ENCODE measurements at regions not wholly inside any gene's neighbourhood (a gene's known extent, or its start where the extent isn't known, plus 50 kb on each side); places are given as distances from the start of the nearest gene placed in this dataset.

DNA sequence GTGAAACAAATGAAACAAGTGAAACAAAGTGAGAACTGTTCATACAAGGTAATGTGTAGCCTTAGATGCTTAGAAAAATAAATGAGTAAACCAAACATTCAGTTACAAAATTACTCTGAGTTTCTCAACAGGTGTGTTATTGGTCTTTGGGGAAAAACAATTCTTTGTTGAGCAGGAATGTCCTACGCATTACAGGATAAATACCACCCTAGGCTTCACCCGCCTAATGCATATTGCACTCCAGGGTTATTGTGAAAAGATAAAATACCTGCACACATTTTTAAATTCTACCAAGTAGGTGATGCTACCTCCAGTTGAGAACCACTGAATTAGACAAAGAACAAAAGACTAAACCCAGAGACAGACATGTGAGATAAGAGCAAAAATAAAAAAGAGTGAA lies 72.2 kb downstream of the ADAMTS1 start:
- Histone ChIP-seq H3K27ac (ENCODE audit: insufficient read depth, low read depth, low read length) (no peak overlapping the region), H3K36me3 (ENCODE audit: control insufficient read depth in 2 of 2, extremely low read depth in 1 of 2, insufficient read depth in 2 of 2, low read length in 2 of 2) (no peaks in the 10 kb centered on the region), H3K4me2 (ENCODE audit: insufficient read depth, low read length) (no peak overlapping the region), H3K9me3 (replicated peaks; ENCODE audit: control insufficient read depth, insufficient read depth, low read length) (no peaks in the 10 kb centered on the region), H3K27me3 (ENCODE audit: control insufficient read depth in 2 of 2, insufficient read depth in 2 of 2, low read length in 2 of 2) (peaks cover 2 to 4% of the 10 kb centered on the region in 2 experiments), H4K20me1 (replicated peaks; ENCODE audit: control insufficient read depth, extremely low read depth, insufficient read depth, low read length) (no peaks in the 10 kb centered on the region), H3K4me1 (ENCODE audit: control insufficient read depth, extremely low read depth, insufficient read depth, low read length) (no peaks in the 10 kb centered on the region), H3K79me2 (ENCODE audit: control insufficient read depth, insufficient read depth, low read length) (no peaks in the 10 kb centered on the region), H3K4me3 (replicated peaks in 1 of 3; ENCODE audit: insufficient read depth in 1 of 3, low read depth in 1 of 3, low read length in 3 of 3) (no peak overlapping the region), H2AFZ (ENCODE audit: low read depth, low read length) (no peak overlapping the region), H3K9ac (replicated peaks; ENCODE audit: extremely low read depth, insufficient read depth, low read length) (no peak overlapping the region), H3K9me1 (replicated peaks; ENCODE audit: control insufficient read depth, extremely low read depth, insufficient read depth, low read length) (no peaks in the 10 kb centered on the region)
- TF ChIP-seq EZH2 (IDR thresholded peaks at IDR 0.05; ENCODE audit: borderline replicate concordance, low read depth, low read length, severe bottlenecking) (no peak), POLR2A (IDR thresholded peaks at IDR 0.05; ENCODE audit: low read depth, low read length) (no peak), MYC (IDR thresholded peaks at IDR 0.05; ENCODE audit: low read depth, low read length) (no peak), FOS (IDR thresholded peaks at IDR 0.05; ENCODE audit: borderline replicate concordance, insufficient read depth, low read length) (no peak), JUN (IDR thresholded peaks at IDR 0.05; ENCODE audit: borderline replicate concordance, insufficient read depth, insufficient read length, low read depth) (no peak), POLR2AphosphoS5 (IDR thresholded peaks at IDR 0.05; ENCODE audit: insufficient read depth, low read depth, low read length) (no peak), GATA2 (IDR thresholded peaks at IDR 0.05; ENCODE audit: insufficient read depth, insufficient read length, low read depth, low read length) (no peak)
- TF ChIP-seq, protein P1, sequence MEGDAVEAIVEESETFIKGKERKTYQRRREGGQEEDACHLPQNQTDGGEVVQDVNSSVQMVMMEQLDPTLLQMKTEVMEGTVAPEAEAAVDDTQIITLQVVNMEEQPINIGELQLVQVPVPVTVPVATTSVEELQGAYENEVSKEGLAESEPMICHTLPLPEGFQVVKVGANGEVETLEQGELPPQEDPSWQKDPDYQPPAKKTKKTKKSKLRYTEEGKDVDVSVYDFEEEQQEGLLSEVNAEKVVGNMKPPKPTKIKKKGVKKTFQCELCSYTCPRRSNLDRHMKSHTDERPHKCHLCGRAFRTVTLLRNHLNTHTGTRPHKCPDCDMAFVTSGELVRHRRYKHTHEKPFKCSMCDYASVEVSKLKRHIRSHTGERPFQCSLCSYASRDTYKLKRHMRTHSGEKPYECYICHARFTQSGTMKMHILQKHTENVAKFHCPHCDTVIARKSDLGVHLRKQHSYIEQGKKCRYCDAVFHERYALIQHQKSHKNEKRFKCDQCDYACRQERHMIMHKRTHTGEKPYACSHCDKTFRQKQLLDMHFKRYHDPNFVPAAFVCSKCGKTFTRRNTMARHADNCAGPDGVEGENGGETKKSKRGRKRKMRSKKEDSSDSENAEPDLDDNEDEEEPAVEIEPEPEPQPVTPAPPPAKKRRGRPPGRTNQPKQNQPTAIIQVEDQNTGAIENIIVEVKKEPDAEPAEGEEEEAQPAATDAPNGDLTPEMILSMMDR (IDR thresholded peaks at IDR 0.05; ENCODE audit: extremely low read depth in 1 of 2, insufficient read depth in 1 of 2, low read depth in 1 of 2, low read length in 2 of 2), result no peak
- TF ChIP-seq, protein P2, sequence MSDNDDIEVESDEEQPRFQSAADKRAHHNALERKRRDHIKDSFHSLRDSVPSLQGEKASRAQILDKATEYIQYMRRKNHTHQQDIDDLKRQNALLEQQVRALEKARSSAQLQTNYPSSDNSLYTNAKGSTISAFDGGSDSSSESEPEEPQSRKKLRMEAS (IDR thresholded peaks at IDR 0.05; ENCODE audit: insufficient read depth, insufficient read length), result no peak
- no TSS peak for BruUV-seq (replicated peaks)
- POLR2A ChIA-PET, result no interaction called here
- DNase-seq (ENCODE audit: low read depth, low spot score), result no peak
- dilution Hi-C loops (cut with MboI; ENCODE audit: extremely low pct_ligation_motif_present, low sequenced_read_pairs), result no loop called here
- intact Hi-C loops (cut with micrococcal nuclease), result loop anchor here (5.0 kb wide), 1 partner anchor 1279 kb away; no protein-coding TSS in a partner anchor
- CTCF ChIA-PET, result interaction anchor here (0.9 to 1.5 kb wide), 3 partner anchors 38 to 1972 kb away, joined by 3 to 7 read pairs (median 3); no protein-coding TSS in a partner anchor
- FAIRE-seq, result no peak
